NT2/D1 (cell line): ENCODE measurements at regions not wholly inside any gene's neighbourhood (a gene's known extent, or its start where the extent isn't known, plus 50 kb on each side); places are given as distances from the start of the nearest gene placed in this dataset.

Source experiments
- YY1 ChIP-seq: IDR thresholded peaks from 2 replicates; pipeline ENCODE4 v1.6.1; 2011; ENCODE audit not compliant: insufficient read length, insufficient read depth
- ZNF274 ChIP-seq: IDR thresholded peaks from 2 replicates; pipeline ENCODE4 v1.6.1; 2011; ENCODE audit warnings: mild to moderate bottlenecking, low read depth, low read length

DNA sequence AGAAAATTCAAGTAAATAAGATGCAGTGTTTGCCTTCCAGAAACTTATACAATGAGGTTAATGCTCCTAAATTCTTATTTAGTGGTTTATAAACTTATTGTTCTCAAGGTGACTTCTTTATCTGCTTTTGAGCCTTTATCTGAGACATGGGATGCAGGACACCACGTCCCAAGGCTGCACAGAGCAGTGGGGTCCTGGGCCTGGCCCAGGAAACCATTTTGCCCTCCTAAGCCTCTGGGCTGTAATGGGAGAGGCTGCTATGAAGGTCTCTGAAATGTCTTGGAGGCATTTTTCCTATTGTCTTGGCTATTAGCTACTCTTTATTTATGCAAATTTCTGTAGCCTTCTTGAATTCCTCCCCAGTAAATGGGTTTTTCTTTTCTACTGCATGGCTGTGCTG, 652.6 kb upstream of the SETBP1 start:
- TF ChIP-seq ZNF274 = no peak
- no peak for TF ChIP-seq YY1
